ENCODE measurements at regions not wholly inside any gene's neighbourhood (a gene's known extent, or its start where the extent isn't known, plus 50 kb on each side); places are given as distances from the start of the nearest gene placed in this dataset.

GRCh38 chr1:5708346-5709245 lies 283.6 kb downstream of the NPHP4 start:
- peaks cover 8% of the 10 kb centered on the region for H3K4me1 ChIP-seq
- no peak overlapping the region for H3K27ac ChIP-seq
- 86% methylated on average over 22 to 27 of the region's 27 CpGs for WGBS, 2 donors
- H3K36me3 ChIP-seq (ENCODE audit: low read depth, missing control alignments): no peaks in the 10 kb centered on the region
- TF ChIP-seq CTCF (IDR thresholded peaks at IDR 0.05) (no peak), POLR2A (IDR thresholded peaks at IDR 0.05) (no peak)
- DNase-seq: no peak
- H3K9me3 ChIP-seq: no peaks in the 10 kb centered on the region
- no peaks in the 10 kb centered on the region for H3K27me3 ChIP-seq
- intact Hi-C loops (cut with DNase I; ENCODE audit: low total_unique reads): no loop called here
- no peak overlapping the region for H3K4me3 ChIP-seq

- 87 to 89% methylated on average over 12 of the region's 12 CpGs for WGBS, 2 donors
- no peaks in the 10 kb centered on the region for H3K36me3 ChIP-seq (ENCODE audit: low read depth, missing control alignments)
- no peak overlapping the region for H3K4me3 ChIP-seq
- no peak for DNase-seq
- peaks cover 8% of the 10 kb centered on the region for H3K4me1 ChIP-seq
- H3K27me3 ChIP-seq: no peaks in the 10 kb centered on the region
- no peaks in the 10 kb centered on the region for H3K9me3 ChIP-seq
- TF ChIP-seq CTCF (IDR thresholded peaks at IDR 0.05) (no peak), POLR2A (IDR thresholded peaks at IDR 0.05) (no peak)
- intact Hi-C loops (cut with DNase I; ENCODE audit: low total_unique reads): no loop called here
- no peak overlapping the region for H3K27ac ChIP-seq
Observed at GRCh38 chr1:5707566-5708345, 284.5 kb downstream of the NPHP4 start.

- 88 to 92% methylated on average over 5 of the region's 5 CpGs for WGBS, 2 donors
- no peak for DNase-seq
- H3K36me3 ChIP-seq (ENCODE audit: low read depth, missing control alignments): no peaks in the 10 kb centered on the region
- no peak overlapping the region for H3K4me3 ChIP-seq
- no peak for TF ChIP-seq POLR2A (IDR thresholded peaks at IDR 0.05)
- TF ChIP-seq CTCF (IDR thresholded peaks at IDR 0.05): no peak
- intact Hi-C loops (cut with DNase I; ENCODE audit: low total_unique reads): no loop called here
- no peaks in the 10 kb centered on the region for H3K9me3 ChIP-seq
- no peaks in the 10 kb centered on the region for H3K27me3 ChIP-seq
- H3K27ac ChIP-seq: no peak overlapping the region
- H3K4me1 ChIP-seq: peaks cover 8% of the 10 kb centered on the region
Observed at GRCh38 chr1:5706239-5706638, 286.0 kb downstream of the NPHP4 start.

GRCh38 chr1:5705751-5706150 lies 286.5 kb downstream of the NPHP4 start:
- 82% methylated on average over 10 of the region's 10 CpGs for WGBS, 2 donors
- no peaks in the 10 kb centered on the region for H3K9me3 ChIP-seq
- intact Hi-C loops (cut with DNase I; ENCODE audit: low total_unique reads): no loop called here

More at GRCh38 chr1:5705751-5706150, 286.5 kb downstream of the NPHP4 start:
- Histone ChIP-seq H3K27me3 (no peaks in the 10 kb centered on the region), H3K4me3 (no peak overlapping the region), H3K4me1 (peaks cover 8% of the 10 kb centered on the region), H3K27ac (no peak overlapping the region), H3K36me3 (ENCODE audit: low read depth, missing control alignments) (no peaks in the 10 kb centered on the region)
- no peak for DNase-seq
- TF ChIP-seq POLR2A (IDR thresholded peaks at IDR 0.05) (no peak), CTCF (IDR thresholded peaks at IDR 0.05) (no peak)
